Left lung (tissue), 4 donors: ENCODE measurements at regions not wholly inside any gene's neighbourhood (a gene's known extent, or its start where the extent isn't known, plus 50 kb on each side); places are given as distances from the start of the nearest gene placed in this dataset.

ENCODE experiments used
- ATAC-seq: fragments of 200-7000 bp; cut with Tn5 transposase; one replicate; pipeline ENCODE4 v1.9.1; 2020; ENCODE audit warnings: moderate library complexity
- DNase-seq, 4 donors: peaks; one replicate each; pipeline ENCODE4 v3.0.0-alpha.2; 2013 to 2020
- H3K27ac ChIP-seq, 2 donors: fragments of 200-600 bp; sonication (generic) in 1 of 2; one replicate each; pipeline versions ENCODE4 v1.5.0 to v1.8.0; 2020 to 2021
- H3K27me3 ChIP-seq, 2 donors: fragments of 200-600 bp; sonication (generic) in 1 of 2; one replicate each; pipeline versions ENCODE4 v1.5.0 to v1.8.0; 2020 to 2021
- H3K36me3 ChIP-seq, 2 donors: fragments of 200-600 bp; sonication (generic) in 1 of 2; one replicate each; pipeline versions ENCODE4 v1.5.0 to v1.8.0; 2020 to 2021
- H3K4me1 ChIP-seq, 2 donors: fragments of 200-600 bp; one replicate each; pipeline ENCODE4 v1.8.0; 2021
- H3K4me3 ChIP-seq, 2 donors: fragments of 200-600 bp; sonication (generic) in 1 of 2; one replicate each; pipeline versions ENCODE4 v1.5.0 to v1.8.0; 2020 to 2021; ENCODE audit warnings: mild to moderate bottlenecking in 1 of 2
- H3K9me3 ChIP-seq, 2 donors: fragments of 200-600 bp; sonication (generic) in 1 of 2; one replicate each; pipeline versions ENCODE4 v1.5.0 to v1.8.0; 2020 to 2021
- intact Hi-C, 2 donors: fragments of 100-400 bp; cut with DNase I; formaldehyde crosslinking; loops; one replicate each; pipeline versions ENCODE4 v1.11.2 to v1.14.2; 2022
- TF ChIP-seq, protein P1 (sequence below), 2 donors: fragments of 200-600 bp; sonication (generic) in 1 of 2; IDR thresholded peaks; one replicate each; pipeline versions ENCODE4 v1.5.0 to v1.8.0; 2021; ENCODE audit warnings: antibody characterized with exemption in 2 of 2
- donor health status: DM: no; HTN: yes; CAD: no.
- donor health status: DM: no; HTN: no; CAD: no.

DNA sequence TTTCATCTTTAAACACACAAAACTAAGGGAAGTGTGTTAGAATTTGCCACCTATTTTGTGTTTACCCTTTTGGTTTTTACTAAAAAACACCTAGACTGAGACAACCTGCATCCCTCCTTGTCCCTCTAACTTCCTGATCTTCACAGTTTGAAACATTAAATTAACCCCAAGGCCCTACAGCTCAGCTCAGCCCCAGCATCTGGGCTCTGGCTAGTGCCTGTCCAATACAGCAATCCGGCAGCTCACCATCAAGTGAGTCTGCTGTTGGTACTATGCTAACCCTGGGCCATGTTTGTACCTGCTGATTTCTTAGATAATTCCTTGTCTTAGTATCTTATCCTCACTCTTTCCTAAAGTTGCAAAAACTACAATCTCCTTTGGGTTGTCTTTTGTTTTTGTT lies 162.4 kb downstream of the DSEL start:
- ATAC-seq (no peak), DNase-seq (no peak)
- H3K9me3 ChIP-seq = no peaks in the 10 kb centered on the region
- intact Hi-C loops = no loop called here
- H3K4me1 ChIP-seq = no peaks in the 10 kb centered on the region
- TF ChIP-seq, protein P1, sequence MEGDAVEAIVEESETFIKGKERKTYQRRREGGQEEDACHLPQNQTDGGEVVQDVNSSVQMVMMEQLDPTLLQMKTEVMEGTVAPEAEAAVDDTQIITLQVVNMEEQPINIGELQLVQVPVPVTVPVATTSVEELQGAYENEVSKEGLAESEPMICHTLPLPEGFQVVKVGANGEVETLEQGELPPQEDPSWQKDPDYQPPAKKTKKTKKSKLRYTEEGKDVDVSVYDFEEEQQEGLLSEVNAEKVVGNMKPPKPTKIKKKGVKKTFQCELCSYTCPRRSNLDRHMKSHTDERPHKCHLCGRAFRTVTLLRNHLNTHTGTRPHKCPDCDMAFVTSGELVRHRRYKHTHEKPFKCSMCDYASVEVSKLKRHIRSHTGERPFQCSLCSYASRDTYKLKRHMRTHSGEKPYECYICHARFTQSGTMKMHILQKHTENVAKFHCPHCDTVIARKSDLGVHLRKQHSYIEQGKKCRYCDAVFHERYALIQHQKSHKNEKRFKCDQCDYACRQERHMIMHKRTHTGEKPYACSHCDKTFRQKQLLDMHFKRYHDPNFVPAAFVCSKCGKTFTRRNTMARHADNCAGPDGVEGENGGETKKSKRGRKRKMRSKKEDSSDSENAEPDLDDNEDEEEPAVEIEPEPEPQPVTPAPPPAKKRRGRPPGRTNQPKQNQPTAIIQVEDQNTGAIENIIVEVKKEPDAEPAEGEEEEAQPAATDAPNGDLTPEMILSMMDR (IDR thresholded peaks at IDR 0.05) = no peak
- H3K36me3 ChIP-seq = no peaks in the 10 kb centered on the region
- no peak overlapping the region for H3K4me3 ChIP-seq
- H3K27me3 ChIP-seq = no peaks in the 10 kb centered on the region
- no peak overlapping the region for H3K27ac ChIP-seq

DNA sequence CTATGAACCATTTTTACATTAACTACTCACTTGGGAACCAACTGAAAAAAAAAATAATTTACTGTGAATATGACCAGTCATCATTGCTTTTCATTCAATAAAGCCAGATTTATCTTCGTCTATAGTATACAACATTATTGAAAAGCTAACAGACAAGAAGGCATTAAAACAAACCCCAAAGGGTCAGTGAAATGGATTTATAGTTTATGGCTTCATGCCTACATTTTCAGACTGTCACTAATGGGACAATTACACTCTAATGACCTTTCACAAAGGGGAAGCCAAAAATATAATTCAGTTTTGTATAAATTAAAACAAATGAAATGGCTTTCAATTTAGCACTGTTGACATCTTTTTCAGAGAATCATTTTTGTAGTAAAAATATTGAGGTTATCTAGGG lies 169.1 kb downstream of the DSEL start:
- Histone ChIP-seq H3K9me3 (no peaks in the 10 kb centered on the region), H3K27me3 (no peaks in the 10 kb centered on the region), H3K27ac (no peak overlapping the region), H3K36me3 (no peaks in the 10 kb centered on the region), H3K4me3 (no peak overlapping the region), H3K4me1 (no peaks in the 10 kb centered on the region)
- DNase-seq = no peak
- intact Hi-C loops = no loop called here
- TF ChIP-seq, protein P1 (IDR thresholded peaks at IDR 0.05) = no peak
- no peak for ATAC-seq

DNA sequence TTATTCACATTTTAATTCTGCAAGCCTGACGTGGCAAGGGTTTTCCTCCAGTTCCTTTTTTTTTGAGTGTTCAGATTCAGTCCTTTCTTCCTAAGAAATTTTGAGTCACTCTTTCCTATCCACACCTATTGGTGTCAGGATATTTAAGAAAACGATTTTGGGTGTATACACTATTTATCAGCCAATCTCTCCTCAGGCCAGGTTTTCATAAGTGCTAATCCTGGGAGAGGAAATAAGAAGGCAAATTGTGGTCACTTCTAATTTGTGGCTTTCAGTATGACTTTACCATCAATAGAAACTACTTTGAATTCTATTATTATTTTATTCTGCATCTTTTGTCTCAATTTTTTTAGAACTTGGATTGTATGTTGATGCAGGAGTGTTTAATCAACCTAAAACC lies 174.4 kb downstream of the DSEL start:
- intact Hi-C loops = no loop called here
- H3K4me1 ChIP-seq = no peaks in the 10 kb centered on the region
- TF ChIP-seq, protein P1 (IDR thresholded peaks at IDR 0.05) = no peak
- peaks cover 0 to 3% of the 10 kb centered on the region in 2 donors for H3K9me3 ChIP-seq
- no peak for ATAC-seq
- no peaks in the 10 kb centered on the region for H3K36me3 ChIP-seq
- no peaks in the 10 kb centered on the region for H3K27me3 ChIP-seq
- no peak overlapping the region for H3K4me3 ChIP-seq
- DNase-seq = no peak
- no peak overlapping the region for H3K27ac ChIP-seq

DNA sequence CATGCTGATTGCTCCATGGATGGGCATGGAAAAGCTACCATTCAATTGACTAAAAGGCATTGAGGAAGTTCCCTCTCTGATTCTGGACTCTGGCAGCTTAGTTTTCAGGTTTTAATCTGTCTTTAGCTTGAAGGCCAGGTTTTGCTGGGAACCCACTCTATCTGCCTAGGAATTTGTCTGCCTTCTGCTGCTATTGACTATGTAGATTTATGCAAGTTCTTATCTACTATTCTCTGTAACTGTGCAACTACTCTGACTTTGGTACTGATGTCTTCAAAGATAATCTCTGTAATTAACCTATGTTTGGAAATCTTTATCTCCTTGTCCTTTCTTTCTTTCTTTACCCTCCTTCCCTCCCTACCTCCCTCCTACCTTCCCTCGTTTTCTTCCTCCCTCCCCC lies 178.8 kb downstream of the DSEL start:
- ATAC-seq = no peak
- H3K27ac ChIP-seq = no peak overlapping the region
- intact Hi-C loops = no loop called here
- no peaks in the 10 kb centered on the region for H3K27me3 ChIP-seq
- H3K4me3 ChIP-seq = no peak overlapping the region
- H3K9me3 ChIP-seq = peaks cover 0 to 7% of the 10 kb centered on the region in 2 donors
- no peak for DNase-seq
- H3K36me3 ChIP-seq = no peaks in the 10 kb centered on the region
- H3K4me1 ChIP-seq = no peaks in the 10 kb centered on the region
- TF ChIP-seq, protein P1 (IDR thresholded peaks at IDR 0.05) = no peak

DNA sequence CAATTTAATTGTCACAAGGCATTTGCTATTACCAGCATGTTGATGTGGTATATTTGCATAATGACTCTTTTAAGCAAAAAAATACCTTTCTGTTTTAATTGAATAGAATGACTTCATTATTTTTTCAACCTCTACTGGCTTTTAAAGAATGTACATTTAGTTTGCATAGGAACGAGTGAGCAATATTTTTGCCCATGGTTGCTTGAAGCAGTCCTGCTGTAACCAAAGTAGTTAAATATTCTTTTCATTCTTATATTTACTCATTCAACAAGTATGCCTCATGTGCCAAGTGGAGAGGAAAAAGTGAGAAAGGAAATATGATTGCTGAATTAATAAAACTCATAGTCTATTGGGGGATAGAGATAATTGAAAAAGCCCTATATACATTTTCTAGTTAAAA lies 184.7 kb downstream of the DSEL start:
- ATAC-seq (no peak), DNase-seq (no peak)
- H3K27ac ChIP-seq = no peak overlapping the region
- H3K27me3 ChIP-seq = no peaks in the 10 kb centered on the region
- intact Hi-C loops = no loop called here
- peaks cover 0 to 6% of the 10 kb centered on the region in 2 donors for H3K9me3 ChIP-seq
- TF ChIP-seq, protein P1 (IDR thresholded peaks at IDR 0.05) = no peak
- no peak overlapping the region for H3K4me3 ChIP-seq
- H3K36me3 ChIP-seq = no peaks in the 10 kb centered on the region
- no peaks in the 10 kb centered on the region for H3K4me1 ChIP-seq
